ENCODE measurements at regions not wholly inside any gene's neighbourhood (a gene's known extent, or its start where the extent isn't known, plus 50 kb on each side); places are given as distances from the start of the nearest gene placed in this dataset.

DNA sequence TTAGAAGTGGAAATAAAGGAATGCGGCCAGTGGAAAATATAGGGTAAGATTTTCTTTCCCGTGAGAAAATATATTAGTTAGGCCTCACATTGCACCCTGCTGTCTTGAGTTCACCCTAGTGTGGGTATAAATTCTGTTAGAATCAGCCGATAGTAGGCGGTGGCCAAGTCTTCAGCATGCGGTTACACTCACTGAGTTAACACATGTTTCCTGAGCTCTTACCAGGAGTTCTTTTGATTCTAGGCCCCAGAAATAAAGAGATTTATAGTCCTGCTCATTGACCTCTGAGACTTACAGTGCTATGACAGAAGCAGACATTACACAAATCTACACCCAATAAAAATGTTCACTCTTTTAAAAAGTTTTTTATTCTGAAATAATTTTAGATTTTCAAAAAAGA lies 279.3 kb upstream of the LRRC7 start:
- no peak for TF ChIP-seq POLR2A (IDR thresholded peaks at IDR 0.05)
- TF ChIP-seq, protein P1, sequence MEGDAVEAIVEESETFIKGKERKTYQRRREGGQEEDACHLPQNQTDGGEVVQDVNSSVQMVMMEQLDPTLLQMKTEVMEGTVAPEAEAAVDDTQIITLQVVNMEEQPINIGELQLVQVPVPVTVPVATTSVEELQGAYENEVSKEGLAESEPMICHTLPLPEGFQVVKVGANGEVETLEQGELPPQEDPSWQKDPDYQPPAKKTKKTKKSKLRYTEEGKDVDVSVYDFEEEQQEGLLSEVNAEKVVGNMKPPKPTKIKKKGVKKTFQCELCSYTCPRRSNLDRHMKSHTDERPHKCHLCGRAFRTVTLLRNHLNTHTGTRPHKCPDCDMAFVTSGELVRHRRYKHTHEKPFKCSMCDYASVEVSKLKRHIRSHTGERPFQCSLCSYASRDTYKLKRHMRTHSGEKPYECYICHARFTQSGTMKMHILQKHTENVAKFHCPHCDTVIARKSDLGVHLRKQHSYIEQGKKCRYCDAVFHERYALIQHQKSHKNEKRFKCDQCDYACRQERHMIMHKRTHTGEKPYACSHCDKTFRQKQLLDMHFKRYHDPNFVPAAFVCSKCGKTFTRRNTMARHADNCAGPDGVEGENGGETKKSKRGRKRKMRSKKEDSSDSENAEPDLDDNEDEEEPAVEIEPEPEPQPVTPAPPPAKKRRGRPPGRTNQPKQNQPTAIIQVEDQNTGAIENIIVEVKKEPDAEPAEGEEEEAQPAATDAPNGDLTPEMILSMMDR (IDR thresholded peaks at IDR 0.05), result no peak
